ENCODE measurements at regions not wholly inside any gene's neighbourhood (a gene's known extent, or its start where the extent isn't known, plus 50 kb on each side); places are given as distances from the start of the nearest gene placed in this dataset.
"Not testable (repeated sequence)": the region's sequence is repeated elsewhere in the genome, so short reads cannot be mapped to it uniquely, and the experiment has no call there.

GRCh38 chr10:83764666-83765065, 374.6 kb upstream of the GHITM start:
- Histone ChIP-seq H4K20me1 (ENCODE audit: insufficient read depth, low read length) (no peaks in the 10 kb centered on the region), H3K79me2 (ENCODE audit: insufficient read depth, low read length) (no peaks in the 10 kb centered on the region), H3K4me1 (ENCODE audit: insufficient read depth, low read length, severe bottlenecking) (no peaks in the 10 kb centered on the region), H3K4me3 (ENCODE audit: low read depth, low read length, poor library complexity, severe bottlenecking) (no peak overlapping the region), H3K27ac (ENCODE audit: low read depth, low read length, poor library complexity, severe bottlenecking) (no peak overlapping the region), H3K27me3 (ENCODE audit: insufficient read depth, low read length) (no peaks in the 10 kb centered on the region), H3K9me3 (ENCODE audit: low read length) (no peaks in the 10 kb centered on the region), H3K4me2 (ENCODE audit: low read length) (no peak overlapping the region), H3K9ac (ENCODE audit: low read length) (no peak overlapping the region), H2AFZ (ENCODE audit: low read length) (no peak overlapping the region), H3K9me2 (ENCODE audit: low read depth, low read length) (no peaks in the 10 kb centered on the region), H3F3A (ENCODE audit: insufficient read depth, low read length) (no peaks in the 10 kb centered on the region), H3K36me3 (ENCODE audit: insufficient read depth, low read length) (no peaks in the 10 kb centered on the region)
- TF ChIP-seq EZH2 (IDR thresholded peaks at IDR 0.05; ENCODE audit: borderline replicate concordance, low read length) (no peak), CTCF (IDR thresholded peaks at IDR 0.05; ENCODE audit: low read length) (no peak)

GRCh38 chr10:83765731-83766130, 373.6 kb upstream of the GHITM start:
- TF ChIP-seq CTCF (IDR thresholded peaks at IDR 0.05; ENCODE audit: low read length): no peak
- no peak for TF ChIP-seq EZH2 (IDR thresholded peaks at IDR 0.05; ENCODE audit: borderline replicate concordance, low read length)
- no peaks in the 10 kb centered on the region for H3K9me3 ChIP-seq (ENCODE audit: low read length)
- H3K4me2 ChIP-seq (ENCODE audit: low read length): no peak overlapping the region
- no peaks in the 10 kb centered on the region for H3F3A ChIP-seq (ENCODE audit: insufficient read depth, low read length)
- no peaks in the 10 kb centered on the region for H3K27me3 ChIP-seq (ENCODE audit: insufficient read depth, low read length)
- no peak overlapping the region for H2AFZ ChIP-seq (ENCODE audit: low read length)
- no peaks in the 10 kb centered on the region for H3K9me2 ChIP-seq (ENCODE audit: low read depth, low read length)
- H3K4me3 ChIP-seq (ENCODE audit: low read depth, low read length, poor library complexity, severe bottlenecking): no peak overlapping the region
- no peaks in the 10 kb centered on the region for H3K4me1 ChIP-seq (ENCODE audit: insufficient read depth, low read length, severe bottlenecking)
- no peak overlapping the region for H3K27ac ChIP-seq (ENCODE audit: low read depth, low read length, poor library complexity, severe bottlenecking)
- H3K79me2 ChIP-seq (ENCODE audit: insufficient read depth, low read length): no peaks in the 10 kb centered on the region
- H3K36me3 ChIP-seq (ENCODE audit: insufficient read depth, low read length): no peaks in the 10 kb centered on the region
- H3K9ac ChIP-seq (ENCODE audit: low read length): no peak overlapping the region
- no peaks in the 10 kb centered on the region for H4K20me1 ChIP-seq (ENCODE audit: insufficient read depth, low read length)

- H3K27me3 ChIP-seq (ENCODE audit: insufficient read depth, low read length): no peaks in the 10 kb centered on the region
- H3K4me2 ChIP-seq (ENCODE audit: low read length): no peak overlapping the region
- TF ChIP-seq EZH2 (IDR thresholded peaks at IDR 0.05; ENCODE audit: borderline replicate concordance, low read length): no peak
- TF ChIP-seq CTCF (IDR thresholded peaks at IDR 0.05; ENCODE audit: low read length): no peak
Measured at GRCh38 chr10:83769281-83769820, 370.0 kb upstream of the GHITM start.

GRCh38 chr10:83786701-83787100, 352.6 kb upstream of the GHITM start:
- not testable (repeated sequence) for H3K36me3 ChIP-seq (ENCODE audit: insufficient read depth, low read length); H4K20me1 ChIP-seq (ENCODE audit: insufficient read depth, low read length); H3K27me3 ChIP-seq (ENCODE audit: insufficient read depth, low read length); H3K27ac ChIP-seq (ENCODE audit: low read depth, low read length, poor library complexity, severe bottlenecking); H2AFZ ChIP-seq (ENCODE audit: low read length); H3K4me2 ChIP-seq (ENCODE audit: low read length); H3F3A ChIP-seq (ENCODE audit: insufficient read depth, low read length); H3K9me2 ChIP-seq (ENCODE audit: low read depth, low read length); H3K9me3 ChIP-seq (ENCODE audit: low read length); H3K79me2 ChIP-seq (ENCODE audit: insufficient read depth, low read length); H3K9ac ChIP-seq (ENCODE audit: low read length); H3K4me1 ChIP-seq (ENCODE audit: insufficient read depth, low read length, severe bottlenecking); H3K4me3 ChIP-seq (ENCODE audit: low read depth, low read length, poor library complexity, severe bottlenecking)

More at GRCh38 chr10:83769281-83769820, 370.0 kb upstream of the GHITM start:
- Histone ChIP-seq H3F3A (ENCODE audit: insufficient read depth, low read length) (no peaks in the 10 kb centered on the region), H3K9ac (ENCODE audit: low read length) (no peak overlapping the region), H3K4me3 (ENCODE audit: low read depth, low read length, poor library complexity, severe bottlenecking) (no peak overlapping the region), H3K4me1 (ENCODE audit: insufficient read depth, low read length, severe bottlenecking) (no peaks in the 10 kb centered on the region), H3K36me3 (ENCODE audit: insufficient read depth, low read length) (no peaks in the 10 kb centered on the region), H4K20me1 (ENCODE audit: insufficient read depth, low read length) (no peaks in the 10 kb centered on the region), H3K9me3 (ENCODE audit: low read length) (no peaks in the 10 kb centered on the region), H3K9me2 (ENCODE audit: low read depth, low read length) (no peaks in the 10 kb centered on the region), H3K27ac (ENCODE audit: low read depth, low read length, poor library complexity, severe bottlenecking) (no peak overlapping the region), H2AFZ (ENCODE audit: low read length) (no peak overlapping the region), H3K79me2 (ENCODE audit: insufficient read depth, low read length) (no peaks in the 10 kb centered on the region)

Data from OCI-LY1 (cell line).